ENCODE measurements at regions not wholly inside any gene's neighbourhood (a gene's known extent, or its start where the extent isn't known, plus 50 kb on each side); places are given as distances from the start of the nearest gene placed in this dataset.
"Not testable (repeated sequence)": the region's sequence is repeated elsewhere in the genome, so short reads cannot be mapped to it uniquely, and the experiment has no call there.

DNA sequence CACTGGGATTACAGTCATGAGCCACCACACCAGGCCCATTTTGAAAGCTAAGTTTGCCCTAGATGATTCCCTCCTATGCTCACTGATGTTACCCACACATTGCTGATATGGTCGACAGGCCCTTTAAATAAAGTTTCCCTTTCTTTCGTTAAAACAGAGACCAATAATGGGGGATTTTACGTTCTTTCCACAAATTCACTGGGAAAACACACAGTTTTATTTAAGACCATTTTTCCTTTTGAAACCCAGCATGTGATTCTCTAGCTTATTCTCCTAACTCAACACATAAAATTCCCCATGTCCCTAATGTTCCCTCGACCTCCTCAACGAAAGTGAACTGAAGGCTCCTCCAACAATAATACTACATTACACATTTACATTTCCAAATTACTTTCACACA is 223.2 kb downstream of the ANAPC1 start:
- DNase-seq, result no peak

DNA sequence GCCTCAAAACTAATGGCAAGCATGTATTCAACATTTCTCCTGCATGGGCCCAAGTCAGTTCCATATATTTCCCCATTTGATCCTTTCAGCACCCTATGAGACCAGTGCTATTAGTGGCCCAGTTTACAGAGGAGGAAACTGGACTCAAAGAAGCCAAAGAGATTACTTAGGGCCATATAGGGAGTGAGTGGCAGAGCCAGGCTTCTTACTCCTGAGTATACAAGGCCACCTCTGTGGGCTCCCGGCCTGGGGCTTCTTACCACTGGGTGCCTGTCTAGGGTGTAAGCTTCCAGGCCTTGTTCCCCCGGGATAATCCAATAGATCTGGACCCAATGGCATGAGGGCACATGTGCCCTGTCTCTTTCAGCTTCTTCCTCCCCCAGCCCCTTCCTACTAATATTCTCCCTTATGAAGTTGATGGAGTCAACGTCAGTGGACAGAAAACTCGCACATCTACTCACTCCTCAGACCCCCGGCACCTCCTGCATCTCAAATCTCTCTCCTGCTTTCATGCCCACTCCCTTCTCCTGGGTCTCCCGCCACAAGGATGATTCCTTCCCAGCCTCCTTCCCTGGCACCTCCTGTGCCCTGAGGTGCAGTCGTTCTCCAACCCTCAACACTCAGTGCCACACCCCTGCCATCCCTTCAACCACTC is 222.6 kb downstream of the ANAPC1 start:
- no peak for DNase-seq

DNA sequence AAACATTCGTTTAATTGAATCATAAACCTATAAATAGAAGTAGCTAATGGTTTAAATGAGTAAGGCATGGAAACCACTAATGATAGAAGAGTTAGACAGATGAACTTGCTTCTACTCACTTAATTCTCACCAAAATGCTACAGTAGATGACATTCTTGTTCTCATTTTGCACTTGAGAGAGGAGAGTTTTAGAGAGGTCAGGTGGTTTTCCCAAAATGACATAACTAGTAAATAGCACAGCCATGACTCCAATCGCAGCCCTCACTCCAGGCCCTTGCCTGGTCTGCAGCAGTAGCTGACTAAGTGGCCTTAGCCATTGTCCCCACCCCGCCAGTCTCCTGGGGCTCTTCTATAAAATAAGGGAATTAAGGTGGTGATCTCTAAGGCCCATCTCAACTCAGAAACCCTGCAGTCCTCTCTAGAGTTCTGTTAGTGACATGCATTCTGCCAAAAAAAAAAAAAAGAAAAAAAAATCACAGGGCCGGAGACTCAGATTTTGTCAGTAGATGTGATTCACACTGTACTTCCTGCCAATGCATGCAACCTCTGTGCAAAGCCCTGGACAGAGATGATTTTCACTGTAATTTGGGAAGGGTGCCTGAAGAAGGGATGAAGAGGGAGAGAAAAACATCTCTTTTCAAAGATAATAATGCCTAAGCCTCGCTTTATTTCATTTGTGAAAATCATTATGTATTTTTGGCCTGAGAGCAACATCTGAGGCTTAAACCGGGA is 221.8 kb downstream of the ANAPC1 start:
- DNase-seq, result no peak

DNA sequence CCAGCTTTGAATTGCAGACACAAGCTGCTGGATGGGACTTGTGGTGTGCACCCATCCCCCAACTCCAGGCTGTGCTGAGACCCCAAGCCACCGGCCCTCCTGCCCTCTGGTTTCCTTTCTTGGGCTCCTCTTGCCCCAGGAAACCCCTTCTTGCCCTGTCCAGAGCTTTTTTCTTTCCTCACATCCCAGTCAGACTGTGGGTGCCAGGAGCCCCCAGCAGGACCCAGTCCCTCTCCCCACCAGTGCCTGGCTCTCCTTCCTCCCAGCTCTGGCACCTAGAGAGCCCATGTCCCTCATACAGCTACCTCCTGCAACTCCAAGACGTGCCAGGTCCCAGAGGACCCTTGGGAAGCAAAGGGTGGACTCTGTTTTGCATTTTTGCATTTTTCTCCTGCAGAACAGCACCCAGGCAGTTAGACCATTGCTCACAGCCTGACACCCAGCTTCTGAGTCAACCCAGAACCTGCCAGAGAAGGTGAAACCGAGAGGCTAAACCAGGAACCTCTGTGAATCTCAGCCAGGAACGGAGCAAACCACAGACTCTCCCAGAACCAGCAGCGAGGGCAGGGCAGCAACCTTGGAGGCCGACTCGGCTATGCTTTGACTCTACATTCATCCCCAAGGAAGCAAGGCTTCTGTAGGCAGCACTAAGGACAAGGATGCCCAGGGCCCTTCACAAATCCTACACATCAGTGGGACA is 221.1 kb downstream of the ANAPC1 start:
- DNase-seq, result no peak

DNA sequence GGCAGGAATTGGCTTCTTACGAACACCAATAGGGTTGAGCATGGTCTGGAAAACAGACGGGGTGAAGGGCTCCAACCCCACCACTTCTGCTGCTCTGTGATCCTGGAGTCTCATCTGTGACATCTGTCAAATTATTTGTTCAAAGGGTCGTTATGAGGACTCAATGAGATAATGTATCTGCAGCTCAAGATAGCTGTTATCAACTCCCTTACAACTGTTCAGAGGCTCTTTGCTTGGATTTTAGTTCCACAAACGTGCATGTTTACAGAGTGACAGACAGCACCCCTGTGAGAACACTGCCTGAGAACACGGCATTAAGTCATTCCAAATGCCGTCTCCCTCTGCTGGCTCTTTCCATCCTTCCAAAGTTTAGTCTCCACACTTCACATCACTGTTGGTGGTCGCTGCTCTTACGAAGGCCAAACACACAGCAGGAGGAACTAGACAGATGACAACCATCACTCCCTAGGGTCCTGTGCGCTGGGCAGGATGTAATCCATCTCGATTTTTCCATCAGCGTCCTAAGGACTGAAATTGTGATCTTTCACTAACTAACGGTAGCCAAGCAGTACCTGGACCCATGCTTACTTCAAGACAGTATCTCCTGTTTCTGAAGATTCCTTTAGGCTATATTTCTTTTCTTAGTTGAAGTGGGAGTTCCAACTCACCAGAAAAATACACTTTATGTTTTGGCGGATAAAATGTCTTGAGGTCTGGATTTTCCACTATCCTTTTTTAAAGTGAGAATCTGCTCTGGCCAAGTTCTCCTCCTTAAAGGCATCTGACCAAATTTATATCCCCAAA is 220.3 kb downstream of the ANAPC1 start:
- no peak for DNase-seq

DNA sequence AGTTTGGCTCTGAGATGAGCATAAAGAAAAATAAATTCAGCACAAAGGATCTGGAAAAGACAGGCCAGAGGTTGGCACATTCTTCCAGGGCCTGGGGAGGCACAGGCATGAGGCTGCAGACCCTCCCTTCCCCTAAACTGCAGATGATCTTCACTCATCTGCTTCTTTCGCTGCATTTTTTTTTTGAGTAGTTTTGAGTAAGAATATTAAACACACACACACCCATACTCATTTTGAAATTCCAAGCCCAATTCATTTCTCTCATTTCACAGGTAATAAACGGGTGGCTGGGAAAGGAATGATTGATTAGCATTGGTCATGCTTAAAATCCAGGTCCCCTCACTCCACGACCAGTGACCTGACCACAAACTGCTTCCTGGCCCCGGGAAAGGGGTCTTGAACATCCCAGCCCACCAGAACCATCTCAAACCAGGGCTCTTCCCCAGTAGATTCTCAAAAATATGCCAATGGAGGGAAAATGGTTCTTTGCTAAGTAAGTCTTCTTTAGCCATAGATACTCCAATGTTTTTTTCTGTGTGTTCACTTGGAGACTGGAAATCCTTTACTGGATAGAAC is 219.6 kb downstream of the ANAPC1 start:
- no peak for DNase-seq

DNA sequence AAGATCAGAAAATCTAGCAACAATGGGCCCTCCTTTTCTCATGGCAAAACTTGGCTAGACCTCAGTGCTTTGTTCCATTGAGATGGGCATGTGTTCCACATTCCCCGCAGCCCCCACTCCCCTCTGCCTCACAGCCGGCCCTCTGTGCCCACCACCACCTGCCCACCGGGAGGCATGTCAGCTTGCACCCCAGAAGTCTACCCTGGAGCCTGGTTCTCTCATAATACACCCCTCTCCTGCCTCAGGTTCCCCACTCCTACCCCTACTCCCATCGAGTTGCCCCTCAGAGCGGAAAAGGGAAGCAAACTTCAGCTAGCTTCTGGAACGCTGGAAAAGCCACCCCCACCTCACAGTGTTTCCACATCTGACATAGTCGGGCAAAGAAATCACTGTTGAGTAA is 219.0 kb downstream of the ANAPC1 start:
- DNase-seq, result no peak

DNA sequence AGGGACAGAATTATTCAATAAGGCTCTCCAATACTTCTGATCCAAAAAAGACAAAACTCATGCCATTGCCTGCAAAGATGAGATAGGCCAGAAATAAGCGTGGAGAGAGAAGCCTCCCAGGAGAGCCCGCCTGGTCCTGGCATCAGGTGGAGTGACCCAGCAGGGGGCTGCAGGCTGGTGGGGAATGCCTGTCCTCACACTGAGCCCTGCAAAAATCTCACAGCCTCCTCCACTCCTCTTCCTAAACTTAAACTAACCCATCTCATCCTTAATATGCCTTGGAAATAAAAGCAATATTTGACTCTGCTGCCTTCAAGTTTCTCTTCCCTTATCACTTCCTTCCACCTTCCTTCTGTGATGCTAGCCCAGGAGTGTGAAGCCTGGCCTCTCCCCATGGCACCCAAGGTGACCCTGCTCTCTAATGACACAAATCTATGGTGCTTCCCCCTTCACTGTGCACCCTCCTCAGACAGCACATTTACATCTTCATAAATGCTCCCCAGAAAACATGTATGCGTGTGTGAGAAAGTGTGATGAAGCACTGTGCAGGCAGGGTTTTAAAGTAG is 218.4 kb downstream of the ANAPC1 start:
- DNase-seq, result no peak

DNA sequence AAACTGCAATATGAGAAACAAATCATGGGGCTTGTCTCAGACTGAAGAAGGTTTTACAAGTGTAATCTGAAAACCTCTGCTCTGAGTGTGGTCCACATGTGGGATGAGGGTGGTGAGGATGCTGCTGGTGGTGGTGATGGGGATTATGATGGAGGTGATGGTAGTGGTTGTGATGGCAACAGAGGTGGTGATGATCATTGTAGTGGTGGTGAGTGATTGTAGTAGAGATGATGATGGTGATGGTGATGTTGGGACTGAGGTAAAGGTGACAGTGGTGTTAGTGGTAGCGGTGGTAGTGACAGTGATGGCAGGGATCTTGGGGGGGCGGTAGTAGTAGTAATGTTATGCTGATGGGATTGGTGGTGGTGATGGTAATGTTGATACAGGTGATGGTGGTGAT is 217.8 kb downstream of the ANAPC1 start:
- DNase-seq, result no peak

DNA sequence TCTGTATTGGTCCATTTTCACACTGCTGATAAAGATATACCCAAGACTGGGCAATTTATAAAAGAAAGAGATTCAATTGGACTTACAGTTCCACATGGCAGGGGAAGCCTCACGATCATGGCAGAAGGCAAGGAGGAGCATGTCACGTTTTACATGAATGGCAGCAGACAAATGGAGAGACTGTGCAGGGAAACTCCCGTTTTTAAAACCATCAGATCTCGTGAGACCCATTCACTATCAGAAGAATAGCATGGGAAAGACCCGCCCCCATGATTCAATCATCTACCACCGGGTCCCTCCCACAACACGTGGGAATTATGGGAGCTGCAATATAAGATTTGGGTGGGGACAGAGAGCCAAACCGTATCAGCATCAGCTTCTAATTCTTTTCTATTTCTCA is 217.0 kb downstream of the ANAPC1 start:
- DNase-seq, result no peak

DNA sequence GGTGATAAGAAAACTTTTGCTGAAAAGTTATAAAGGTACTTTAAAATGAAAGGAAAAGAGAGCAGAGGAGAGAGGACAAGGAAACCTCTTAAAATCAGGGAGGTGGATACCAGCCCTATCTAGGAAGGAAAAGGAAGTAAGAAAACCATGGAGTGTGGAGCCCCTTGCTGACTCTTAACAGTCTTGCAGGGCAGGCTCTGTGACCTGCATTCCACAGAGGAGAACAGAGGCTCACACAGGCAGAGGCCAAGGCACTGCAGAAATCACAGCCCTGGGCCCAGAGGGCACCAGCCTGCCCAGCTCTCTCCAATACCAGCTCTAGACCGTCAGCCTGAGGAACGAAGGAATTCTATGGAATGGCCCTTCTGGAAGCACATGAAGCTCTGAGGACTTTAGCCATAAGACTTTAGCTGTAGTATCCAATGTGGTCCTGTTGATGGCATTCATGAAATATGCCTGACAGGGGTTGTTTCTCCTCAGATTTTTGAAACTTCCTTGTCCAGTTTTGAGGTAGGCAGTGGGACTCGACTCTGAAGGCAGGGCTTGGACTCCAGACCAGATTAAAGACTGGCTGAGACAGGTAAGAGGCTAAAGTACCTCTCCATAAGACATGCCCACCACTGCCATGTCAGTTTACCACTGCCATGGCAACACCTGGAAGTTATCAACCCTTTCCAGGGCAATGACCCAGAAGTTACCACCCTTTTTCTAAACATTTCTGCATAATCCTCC is 216.3 kb downstream of the ANAPC1 start:
- no peak for DNase-seq

DNA sequence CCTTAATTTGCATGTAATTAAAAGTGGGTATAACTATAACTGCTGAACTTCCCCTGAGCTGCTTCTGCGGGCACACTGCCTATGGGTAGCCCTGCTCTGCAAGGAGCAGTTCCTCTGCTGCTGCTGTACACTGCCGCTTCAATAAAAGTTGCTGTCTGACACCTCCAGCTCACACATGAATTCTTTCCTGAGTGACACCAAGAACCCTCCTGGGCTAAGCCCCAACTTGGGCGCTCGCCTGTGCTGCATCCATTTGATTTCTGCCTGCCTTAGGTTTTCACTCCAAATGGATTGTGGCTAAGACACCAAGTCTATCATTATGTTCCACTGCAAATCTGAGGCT is 215.7 kb downstream of the ANAPC1 start:
- DNase-seq, result no peak

DNA sequence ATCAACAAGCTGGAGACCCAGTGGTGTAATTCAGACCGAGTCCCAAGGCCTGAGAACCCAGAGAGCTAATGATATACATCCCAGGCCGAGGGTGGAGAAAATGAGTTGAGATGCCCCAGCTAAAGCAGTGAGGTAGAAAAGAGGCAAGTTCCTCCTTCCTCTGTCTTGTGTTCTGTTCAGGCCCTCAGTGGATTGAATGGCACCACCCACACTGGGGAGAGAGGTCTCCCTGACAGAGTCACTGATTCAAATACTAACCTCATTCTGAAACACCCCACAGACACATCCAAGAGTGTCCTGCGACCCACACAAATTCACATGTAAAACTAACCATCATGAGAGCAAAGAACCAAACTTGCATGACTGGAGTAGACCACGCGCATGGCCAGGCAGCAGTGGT is 215.3 kb downstream of the ANAPC1 start:
- no peak for DNase-seq

DNA sequence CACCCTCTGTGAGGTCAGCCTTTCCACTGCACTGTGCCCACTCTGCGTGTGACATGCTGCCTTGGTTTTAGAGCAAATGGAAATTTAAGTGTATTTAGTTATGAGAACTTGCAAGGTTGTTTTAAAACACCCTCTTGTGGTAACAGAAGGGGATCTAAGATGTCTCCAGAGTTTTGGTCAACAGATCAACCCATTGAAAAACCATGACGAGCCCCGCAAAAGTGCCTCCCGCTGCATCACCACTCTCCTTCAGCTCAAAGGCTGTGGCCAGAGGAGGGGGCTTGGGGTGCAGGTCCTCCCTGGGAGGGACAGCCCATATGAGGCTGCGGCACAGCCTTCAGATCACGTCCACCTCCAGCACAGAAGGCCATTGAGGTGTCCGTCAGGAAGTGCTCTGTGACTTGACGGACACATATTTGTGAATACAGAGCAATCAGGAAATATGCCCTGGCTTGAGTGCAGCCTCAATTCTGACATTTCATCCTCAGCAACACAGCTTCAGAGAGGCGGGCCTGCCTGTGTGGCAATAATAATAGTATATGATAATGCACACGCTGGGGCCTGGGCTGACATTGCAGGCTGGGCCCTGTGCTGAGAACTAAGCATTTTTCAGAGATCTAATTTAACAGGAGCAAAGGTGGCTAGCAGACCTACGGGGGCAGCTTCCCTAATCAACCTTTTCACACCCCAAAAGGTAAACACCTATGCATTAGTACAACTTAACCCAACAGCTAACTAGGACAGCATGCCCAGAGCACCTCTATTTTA is 213.9 kb downstream of the ANAPC1 start:
- no peak for DNase-seq

DNA sequence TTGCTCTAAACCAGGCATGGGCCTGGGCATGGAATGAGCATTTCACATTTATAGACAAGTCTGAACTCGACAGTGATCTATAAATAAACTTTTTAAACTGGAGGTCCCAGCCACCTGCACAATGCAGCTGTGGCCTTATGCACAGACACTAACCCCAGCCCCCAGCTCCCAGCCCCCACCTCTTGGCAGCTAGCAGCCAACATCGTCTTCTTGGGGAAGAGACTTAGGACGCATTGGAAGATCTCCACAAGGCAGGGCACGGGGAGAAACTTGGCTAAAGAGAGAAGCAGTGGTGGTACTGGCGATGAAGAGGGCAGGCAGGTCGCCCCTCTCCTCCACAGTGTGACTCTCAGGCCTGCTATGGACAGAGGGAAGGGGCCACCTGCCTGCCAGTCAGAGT is 213.2 kb downstream of the ANAPC1 start:
- no peak for DNase-seq

DNA sequence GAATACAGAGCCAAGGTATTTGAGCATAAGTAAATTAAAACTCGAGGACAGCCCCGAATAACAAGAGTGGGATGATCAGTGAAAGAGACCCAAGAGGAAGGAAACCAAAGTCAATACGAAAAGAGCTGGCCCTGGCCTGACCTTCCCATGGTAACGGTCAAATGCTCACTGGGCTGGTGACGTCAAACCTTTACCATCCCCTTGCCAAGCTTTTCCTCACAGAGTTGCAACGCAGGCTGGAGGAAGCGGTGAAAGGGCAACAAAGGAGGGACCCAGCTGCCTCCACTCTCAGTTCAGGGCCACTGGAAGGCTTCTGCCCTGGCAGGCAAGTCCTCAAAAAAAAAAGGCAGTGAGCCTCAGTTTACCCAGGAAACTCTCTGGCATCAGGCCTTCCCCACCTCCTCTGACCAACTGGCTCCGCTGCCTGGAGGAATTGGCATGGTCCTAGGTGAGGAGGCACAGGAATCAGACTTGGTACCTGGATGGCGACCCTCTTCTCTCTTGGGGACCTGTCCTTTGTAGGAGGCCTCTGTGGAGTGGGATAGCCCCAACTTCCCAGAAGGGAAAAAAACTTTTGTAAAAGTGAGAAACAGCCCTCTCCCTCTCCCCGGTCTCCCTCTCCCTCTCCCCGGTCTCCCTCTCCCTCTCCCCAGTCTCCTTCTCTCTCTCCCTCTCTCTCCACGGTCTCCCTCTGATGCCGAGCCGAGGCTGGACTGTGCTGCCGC is 212.4 kb downstream of the ANAPC1 start:
- no peak for DNase-seq

DNA sequence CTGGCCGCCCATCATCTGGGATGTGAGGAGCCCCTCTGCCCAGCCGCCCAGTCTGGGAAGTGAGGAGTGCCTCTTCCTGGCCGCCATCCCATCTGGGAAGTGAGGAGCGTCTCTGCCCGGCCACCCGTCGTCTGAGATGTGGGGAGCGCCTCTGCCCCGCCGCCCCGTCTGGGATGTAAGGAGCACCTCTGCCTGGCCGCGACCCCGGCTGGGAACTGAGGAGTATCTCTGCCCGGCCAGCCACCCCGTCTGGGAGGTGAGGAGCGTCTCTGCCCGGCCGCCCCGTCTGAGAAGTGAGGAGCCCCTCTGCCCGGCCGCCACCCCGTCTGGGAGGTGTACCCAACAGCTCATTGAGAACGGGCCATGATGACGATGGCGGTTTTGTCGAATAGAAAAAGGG is 211.4 kb downstream of the ANAPC1 start:
- DNase-seq, result not testable (repeated sequence)

DNA sequence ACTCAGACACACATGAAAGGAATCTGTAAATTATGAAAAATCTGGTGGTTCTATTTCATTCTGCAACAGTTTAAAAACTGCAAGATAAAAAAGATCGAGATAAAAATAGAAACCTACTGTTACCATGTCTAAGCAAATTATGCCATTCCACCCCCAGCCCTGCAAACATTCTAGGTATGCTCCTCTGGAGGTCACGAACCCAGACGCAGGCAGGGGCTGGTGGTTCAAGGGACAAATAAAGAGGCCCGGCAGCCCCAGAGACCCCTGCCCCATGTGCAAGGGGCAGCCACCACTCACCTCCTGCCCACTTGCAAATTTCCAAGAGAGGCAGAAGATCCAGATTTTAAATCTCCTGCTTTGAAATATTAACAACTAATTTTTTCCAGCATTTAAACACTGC is 210.5 kb downstream of the ANAPC1 start:
- no peak for DNase-seq

DNA sequence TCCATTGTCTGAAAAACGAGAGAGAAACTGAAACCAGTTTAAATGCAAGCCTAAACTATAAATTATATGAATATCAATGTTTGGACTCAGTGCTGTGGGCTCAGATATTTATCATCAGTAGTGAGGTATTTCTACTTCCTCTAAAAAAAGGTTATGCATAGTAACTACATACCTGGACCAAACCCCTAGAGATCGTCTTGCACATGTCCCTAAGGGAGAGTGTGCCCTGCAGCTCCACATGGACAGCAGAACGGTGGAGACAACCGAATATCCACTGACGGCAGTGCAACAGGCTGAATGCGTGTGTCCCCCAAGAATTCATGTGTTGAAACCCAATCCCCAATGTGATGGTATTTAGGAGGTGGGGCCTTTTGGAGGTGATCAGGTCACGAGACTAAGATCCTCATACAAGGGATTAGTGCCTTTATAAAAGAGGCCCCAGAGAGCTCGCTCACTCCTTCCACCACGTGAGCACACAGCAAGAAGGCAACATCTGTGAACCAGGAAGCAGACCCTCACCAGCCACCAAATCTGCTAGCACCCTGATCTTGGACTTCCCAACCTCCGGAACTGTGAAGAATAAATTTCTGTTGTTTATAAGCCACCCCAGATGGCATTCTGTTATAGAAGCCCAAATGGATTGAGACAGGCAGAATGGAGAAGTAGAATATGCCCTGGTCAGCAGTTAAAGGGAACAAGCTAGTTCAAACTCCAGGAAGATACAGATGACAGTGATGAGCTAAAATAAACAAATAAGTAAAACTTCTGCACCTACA is 208.4 kb downstream of the ANAPC1 start:
- no peak for DNase-seq
